ENCODE measurements at regions not wholly inside any gene's neighbourhood (a gene's known extent, or its start where the extent isn't known, plus 50 kb on each side); places are given as distances from the start of the nearest gene placed in this dataset.

GRCh38 chr6:105784179-105784578 lies 302.0 kb upstream of the PRDM1 start:
- DNase-seq = no peak
- Histone ChIP-seq H3K4me3 (no peak overlapping the region), H3K4me1 (ENCODE audit: low read depth) (no peaks in the 10 kb centered on the region), H3K9me3 (no peaks in the 10 kb centered on the region), H3K36me3 (ENCODE audit: low read depth) (no peaks in the 10 kb centered on the region)
- no peak for ATAC-seq
- intact Hi-C loops (cut with DNase I, micrococcal nuclease) = no loop called here
- TF ChIP-seq CTCF (IDR thresholded peaks at IDR 0.05) = no peak

GRCh38 chr6:105783333-105783935 lies 302.7 kb upstream of the PRDM1 start:
- Histone ChIP-seq H3K4me3 (no peak overlapping the region), H3K9me3 (no peaks in the 10 kb centered on the region), H3K36me3 (ENCODE audit: low read depth) (no peaks in the 10 kb centered on the region), H3K4me1 (ENCODE audit: low read depth) (no peaks in the 10 kb centered on the region)
- intact Hi-C loops (cut with DNase I, micrococcal nuclease) = no loop called here
- no peak for TF ChIP-seq CTCF (IDR thresholded peaks at IDR 0.05)
- DNase-seq (no peak), ATAC-seq (no peak)

- TF ChIP-seq CTCF (IDR thresholded peaks at IDR 0.05) = no peak
- ATAC-seq (no peak), DNase-seq (no peak)
- intact Hi-C loops (cut with DNase I, micrococcal nuclease) = no loop called here
- H3K9me3 ChIP-seq = no peaks in the 10 kb centered on the region
- H3K4me1 ChIP-seq (ENCODE audit: low read depth) = no peaks in the 10 kb centered on the region
- H3K36me3 ChIP-seq (ENCODE audit: low read depth) = no peaks in the 10 kb centered on the region
- H3K4me3 ChIP-seq = no peak overlapping the region
Observed at GRCh38 chr6:105781915-105782314, 304.2 kb upstream of the PRDM1 start.

- Histone ChIP-seq H3K4me1 (ENCODE audit: low read depth) (no peaks in the 10 kb centered on the region), H3K9me3 (no peaks in the 10 kb centered on the region), H3K4me3 (no peak overlapping the region), H3K36me3 (ENCODE audit: low read depth) (no peaks in the 10 kb centered on the region)
- no peak for DNase-seq
- TF ChIP-seq CTCF (IDR thresholded peaks at IDR 0.05) = no peak
- peak; percentile 80 for ATAC-seq
- intact Hi-C loops (cut with DNase I, micrococcal nuclease) = no loop called here
Observed at GRCh38 chr6:105781248-105781647, 304.9 kb upstream of the PRDM1 start.

- no peak for TF ChIP-seq CTCF (IDR thresholded peaks at IDR 0.05)
- H3K9me3 ChIP-seq = peaks cover 2% of the 10 kb centered on the region
- H3K4me1 ChIP-seq (ENCODE audit: low read depth) = no peaks in the 10 kb centered on the region
- no peak for DNase-seq
- H3K4me3 ChIP-seq = no peak overlapping the region
- ATAC-seq = peak; percentile 51
- no peaks in the 10 kb centered on the region for H3K36me3 ChIP-seq (ENCODE audit: low read depth)
- intact Hi-C loops (cut with DNase I, micrococcal nuclease) = no loop called here
Observed at GRCh38 chr6:105780146-105780860, 305.8 kb upstream of the PRDM1 start.

Measured in mucosa of descending colon (tissue), 3 donors.